Skeletal muscle tissue (tissue), 3 donors: ENCODE measurements at regions not wholly inside any gene's neighbourhood (a gene's known extent, or its start where the extent isn't known, plus 50 kb on each side); places are given as distances from the start of the nearest gene placed in this dataset.
"Not testable (repeated sequence)": the region's sequence is repeated elsewhere in the genome, so short reads cannot be mapped to it uniquely, and the experiment has no call there.

Source experiments
- H3K27ac ChIP-seq: one replicate; pipeline ENCODE4 v1.7.0; 2013; ENCODE audit warnings: mild to moderate bottlenecking, low read depth, low read length, inconsistent platforms
- H3K27me3 ChIP-seq, 3 donors: one replicate each; pipeline ENCODE4 v1.7.0; 2013; ENCODE audit warnings: low read length in 3 of 3; ENCODE audit not compliant: control insufficient read depth in 3 of 3, insufficient read depth in 3 of 3
- H3K36me3 ChIP-seq, 3 donors: one replicate each; pipeline ENCODE4 v1.7.0; 2013; ENCODE audit warnings: low read length in 3 of 3; ENCODE audit not compliant: control insufficient read depth in 3 of 3, insufficient read depth in 3 of 3
- H3K4me1 ChIP-seq, 3 donors: one replicate each; pipeline ENCODE4 v1.7.0; 2013; ENCODE audit warnings: low read length in 3 of 3, mild to moderate bottlenecking in 3 of 3; ENCODE audit not compliant: control insufficient read depth in 3 of 3, insufficient read depth in 3 of 3
- H3K4me3 ChIP-seq, 3 donors: one replicate each; pipeline ENCODE4 v1.7.0; 2013; ENCODE audit warnings: low read length in 3 of 3
- H3K9ac ChIP-seq, 3 donors: one replicate each; pipeline ENCODE4 v1.7.0; 2013; ENCODE audit warnings: low read length in 3 of 3, mild to moderate bottlenecking in 3 of 3, moderate library complexity in 2 of 3, low read depth in 1 of 3
- H3K9me3 ChIP-seq, 3 donors: one replicate each; pipeline ENCODE4 v1.7.0; 2013; ENCODE audit warnings: low read length in 3 of 3; ENCODE audit not compliant: control insufficient read depth in 3 of 3
- donor health status: Osteomylitis.

GRCh38 chr14:87045246-87045645 lies 947.7 kb downstream of the GALC start:
- Histone ChIP-seq H3K27me3 (no peaks in the 10 kb centered on the region), H3K9ac (no peak overlapping the region), H3K36me3 (no peaks in the 10 kb centered on the region), H3K4me3 (no peak overlapping the region), H3K4me1 (no peaks in the 10 kb centered on the region), H3K27ac (no peak overlapping the region), H3K9me3 (no peaks in the 10 kb centered on the region)

- Histone ChIP-seq H3K36me3 (no peaks in the 10 kb centered on the region), H3K27ac (no peak overlapping the region), H3K9me3 (no peaks in the 10 kb centered on the region), H3K4me1 (no peaks in the 10 kb centered on the region), H3K27me3 (no peaks in the 10 kb centered on the region), H3K9ac (no peak overlapping the region), H3K4me3 (no peak overlapping the region)
Observed at GRCh38 chr14:87044807-87045206, 948.2 kb downstream of the GALC start.

- Histone ChIP-seq H3K9me3 (no peaks in the 10 kb centered on the region), H3K4me1 (no peaks in the 10 kb centered on the region), H3K27ac (no peak overlapping the region), H3K36me3 (no peaks in the 10 kb centered on the region), H3K9ac (no peak overlapping the region), H3K27me3 (no peaks in the 10 kb centered on the region), H3K4me3 (no peak overlapping the region)
Observed at GRCh38 chr14:87043667-87044200, 949.2 kb downstream of the GALC start.

GRCh38 chr14:87042354-87042753 lies 950.6 kb downstream of the GALC start:
- no peaks in the 10 kb centered on the region for H3K9me3 ChIP-seq
- no peaks in the 10 kb centered on the region for H3K27me3 ChIP-seq
- H3K36me3 ChIP-seq: no peaks in the 10 kb centered on the region
- no peak overlapping the region for H3K27ac ChIP-seq
- no peak overlapping the region for H3K9ac ChIP-seq
- H3K4me3 ChIP-seq: no peak overlapping the region
- no peaks in the 10 kb centered on the region for H3K4me1 ChIP-seq

DNA sequence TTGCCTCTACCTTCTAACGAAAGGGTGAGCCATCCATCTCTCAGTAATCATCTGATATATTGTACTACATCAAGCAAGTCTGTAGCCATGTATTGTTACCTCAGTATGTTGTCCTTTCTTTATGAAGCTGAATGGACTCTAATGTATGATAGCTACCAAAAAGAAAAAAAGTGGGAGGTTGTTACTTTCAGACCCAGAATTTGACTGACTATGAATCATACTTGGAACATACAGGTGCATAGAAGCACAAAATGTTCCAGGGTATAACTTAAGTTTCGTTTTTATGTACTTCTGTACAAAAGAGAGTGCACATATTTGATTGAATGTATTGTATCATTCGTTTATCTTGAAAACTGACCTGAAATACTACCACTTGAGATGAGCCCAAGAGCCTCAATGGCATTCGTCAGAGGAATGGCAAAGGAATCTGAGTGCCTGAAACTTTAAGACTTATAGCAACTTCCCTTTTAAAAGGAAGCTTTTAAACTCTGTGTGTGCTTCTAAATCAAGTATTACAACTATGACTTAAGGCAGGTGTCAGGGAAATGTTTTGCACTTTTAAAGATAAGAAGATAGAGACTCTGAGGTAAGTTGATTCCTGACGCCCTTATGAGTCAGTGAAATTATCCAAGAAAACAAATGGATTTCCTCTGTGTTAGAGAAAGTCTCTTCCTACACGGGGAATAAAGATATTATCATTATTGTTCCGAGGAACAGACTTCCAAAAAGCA lies 951.5 kb downstream of the GALC start:
- H3K9me3 ChIP-seq: no peaks in the 10 kb centered on the region
- H3K36me3 ChIP-seq: no peaks in the 10 kb centered on the region
- no peaks in the 10 kb centered on the region for H3K4me1 ChIP-seq
- no peak overlapping the region for H3K9ac ChIP-seq
- no peak overlapping the region for H3K4me3 ChIP-seq
- no peak overlapping the region for H3K27ac ChIP-seq
- no peaks in the 10 kb centered on the region for H3K27me3 ChIP-seq

DNA sequence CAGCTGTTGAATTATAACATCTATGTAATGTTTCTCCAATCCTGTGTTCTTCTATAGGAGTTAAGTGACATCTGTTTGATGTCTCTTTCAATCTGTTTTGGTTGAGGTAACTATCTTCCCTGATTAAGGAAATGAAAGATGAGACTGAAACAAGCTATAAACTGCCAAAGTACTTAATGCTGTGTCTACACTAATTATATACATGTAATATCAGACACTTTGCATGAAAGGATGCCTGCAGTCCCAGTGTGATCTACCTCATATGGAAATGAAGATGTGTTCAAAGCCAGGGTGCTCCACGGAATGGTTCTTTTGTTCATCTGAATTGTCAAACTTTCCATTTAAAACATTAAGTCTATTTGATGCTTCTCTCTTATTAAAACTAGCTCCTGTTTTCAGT lies 958.3 kb downstream of the GALC start:
- H3K4me3 ChIP-seq: no peak overlapping the region
- no peak overlapping the region for H3K9ac ChIP-seq
- no peaks in the 10 kb centered on the region for H3K9me3 ChIP-seq
- no peaks in the 10 kb centered on the region for H3K4me1 ChIP-seq
- no peaks in the 10 kb centered on the region for H3K36me3 ChIP-seq
- H3K27ac ChIP-seq: no peak overlapping the region
- no peaks in the 10 kb centered on the region for H3K27me3 ChIP-seq

DNA sequence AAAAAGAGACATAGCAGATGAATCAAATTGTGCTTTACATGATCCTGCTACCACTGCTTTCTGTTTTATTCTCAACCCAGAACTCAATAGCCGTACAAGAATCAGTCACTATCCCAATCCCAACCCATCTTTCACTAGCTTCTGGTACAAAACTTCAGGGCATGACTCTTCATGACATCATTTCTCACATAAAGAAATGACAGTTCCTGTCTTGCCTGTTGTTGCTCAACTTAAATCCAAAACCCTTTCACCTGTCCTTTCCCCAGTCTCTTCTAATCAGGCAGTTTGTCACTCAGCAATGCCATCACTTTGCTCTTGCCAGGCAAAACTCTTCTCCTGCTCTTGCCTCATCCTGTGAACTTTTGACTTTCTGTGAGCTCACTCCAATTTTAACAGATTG lies 962.8 kb downstream of the GALC start:
- H3K27me3 ChIP-seq: no peaks in the 10 kb centered on the region
- no peak overlapping the region for H3K4me3 ChIP-seq
- no peaks in the 10 kb centered on the region for H3K36me3 ChIP-seq
- no peaks in the 10 kb centered on the region for H3K4me1 ChIP-seq
- H3K9me3 ChIP-seq: no peaks in the 10 kb centered on the region
- H3K27ac ChIP-seq: no peak overlapping the region
- no peak overlapping the region for H3K9ac ChIP-seq

- not testable (repeated sequence) for H3K9me3 ChIP-seq, H3K9ac ChIP-seq, H3K27ac ChIP-seq, H3K36me3 ChIP-seq, H3K4me3 ChIP-seq, H3K27me3 ChIP-seq, H3K4me1 ChIP-seq
Observed at GRCh38 chr14:87020106-87020505, 972.9 kb downstream of the GALC start.

DNA sequence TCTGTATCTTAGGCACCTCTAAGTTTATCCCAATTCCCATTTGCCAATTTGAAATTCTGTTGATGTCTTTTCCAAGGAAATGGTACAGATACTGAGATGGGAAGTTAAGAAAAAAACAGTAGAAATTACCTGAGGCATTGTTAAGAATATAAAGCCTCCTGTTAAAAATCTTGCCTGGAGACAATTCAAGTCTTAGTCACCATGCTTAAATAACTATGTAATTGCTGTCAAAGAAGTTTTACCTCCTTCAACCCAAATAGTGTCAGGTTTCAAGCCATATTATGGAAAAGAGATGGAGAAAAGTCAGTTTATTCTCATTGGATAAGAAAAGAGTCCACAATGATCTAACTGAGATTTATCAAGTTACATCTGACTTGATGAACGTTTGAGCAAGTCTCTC lies 974.7 kb downstream of the GALC start:
- no peaks in the 10 kb centered on the region for H3K27me3 ChIP-seq
- no peak overlapping the region for H3K9ac ChIP-seq
- H3K9me3 ChIP-seq: no peaks in the 10 kb centered on the region
- H3K4me3 ChIP-seq: no peak overlapping the region
- no peaks in the 10 kb centered on the region for H3K4me1 ChIP-seq
- H3K36me3 ChIP-seq: no peaks in the 10 kb centered on the region
- no peak overlapping the region for H3K27ac ChIP-seq

GRCh38 chr14:87017335-87017734 lies 975.6 kb downstream of the GALC start:
- Histone ChIP-seq H3K27me3 (no peaks in the 10 kb centered on the region), H3K4me3 (no peak overlapping the region), H3K9ac (no peak overlapping the region), H3K27ac (no peak overlapping the region), H3K9me3 (no peaks in the 10 kb centered on the region), H3K36me3 (no peaks in the 10 kb centered on the region), H3K4me1 (no peaks in the 10 kb centered on the region)
